GM18951 (cell line): ENCODE measurements at regions not wholly inside any gene's neighbourhood (a gene's known extent, or its start where the extent isn't known, plus 50 kb on each side); places are given as distances from the start of the nearest gene placed in this dataset.
"Not testable (repeated sequence)": the region's sequence is repeated elsewhere in the genome, so short reads cannot be mapped to it uniquely, and the experiment has no call there.

Source experiments
- POLR2A ChIP-seq: IDR thresholded peaks from 4 replicates; pipeline ENCODE4 v1.6.1; 2011; ENCODE audit warnings: mild to moderate bottlenecking; ENCODE audit not compliant: insufficient read length, insufficient read depth; ENCODE audit errors: extremely low read depth
- in situ Hi-C: fragments of 300-500 bp; cut with MboI; formaldehyde crosslinking; loops from one replicate; pipeline ENCODE4 v1.12.0; 2022; ENCODE audit warnings: low sequenced_read_pairs, mixed read lengths, inconsistent platforms; ENCODE audit not compliant: unreplicated experiment

- TF ChIP-seq POLR2A: no peak
- in situ Hi-C loops: no loop called here
Observed at GRCh38 chr10:4285121-4285520, 500.1 kb upstream of the KLF6 start.

GRCh38 chr10:4283846-4284610 is 499.0 kb upstream of the KLF6 start:
- TF ChIP-seq POLR2A: no peak
- in situ Hi-C loops: no loop called here

DNA sequence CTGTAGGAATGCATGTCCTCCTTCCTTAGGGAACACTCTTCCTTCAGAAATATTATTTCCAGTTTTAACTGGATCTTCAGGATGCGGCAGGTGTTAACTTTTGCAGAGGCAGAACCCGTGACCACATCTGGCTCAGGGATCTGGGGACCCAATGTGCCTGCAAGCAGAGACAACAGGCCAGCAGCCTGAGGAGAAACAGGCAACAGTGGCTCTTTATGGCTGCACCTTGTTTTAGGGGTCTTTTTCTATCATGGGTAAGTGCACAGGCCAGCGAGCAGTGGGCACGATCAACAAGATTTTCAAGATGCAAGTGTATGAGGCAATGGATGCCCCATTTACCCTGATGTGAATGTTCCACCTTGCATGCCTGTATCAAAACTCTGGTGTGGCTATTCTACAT is 497.5 kb upstream of the KLF6 start:
- no peak for TF ChIP-seq POLR2A
- in situ Hi-C loops: no loop called here

DNA sequence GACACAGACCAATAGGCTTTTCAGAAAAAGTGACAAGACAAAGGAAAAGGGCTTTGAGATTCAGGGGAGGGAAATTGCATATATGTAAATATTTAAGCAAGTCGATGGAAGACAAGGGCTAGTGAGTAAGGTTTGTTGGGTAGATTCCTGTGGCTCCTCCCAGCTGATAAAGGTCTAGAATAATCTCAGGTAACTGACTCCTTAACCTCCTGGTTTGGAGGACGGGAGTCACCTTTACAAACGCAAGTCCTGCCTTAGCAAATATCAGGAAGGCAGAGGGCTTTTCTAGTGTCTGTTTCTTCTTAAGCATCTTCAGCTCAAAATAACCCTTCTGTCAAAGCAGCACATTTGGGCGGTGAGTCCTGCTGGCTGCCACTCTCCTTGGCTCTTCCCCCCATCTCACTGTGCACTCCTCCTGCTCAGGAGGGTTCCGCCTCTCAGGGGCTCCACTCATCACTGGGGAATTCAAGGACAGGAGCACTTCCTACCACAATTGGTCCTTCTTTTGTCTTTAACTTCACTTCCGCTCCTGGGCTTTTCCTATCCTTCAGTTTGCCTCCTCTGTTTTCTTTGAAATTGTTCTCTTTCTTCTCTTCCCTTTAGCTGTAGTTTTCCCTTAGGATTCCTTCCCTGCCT is 496.3 kb upstream of the KLF6 start:
- in situ Hi-C loops: no loop called here
- TF ChIP-seq POLR2A: no peak

DNA sequence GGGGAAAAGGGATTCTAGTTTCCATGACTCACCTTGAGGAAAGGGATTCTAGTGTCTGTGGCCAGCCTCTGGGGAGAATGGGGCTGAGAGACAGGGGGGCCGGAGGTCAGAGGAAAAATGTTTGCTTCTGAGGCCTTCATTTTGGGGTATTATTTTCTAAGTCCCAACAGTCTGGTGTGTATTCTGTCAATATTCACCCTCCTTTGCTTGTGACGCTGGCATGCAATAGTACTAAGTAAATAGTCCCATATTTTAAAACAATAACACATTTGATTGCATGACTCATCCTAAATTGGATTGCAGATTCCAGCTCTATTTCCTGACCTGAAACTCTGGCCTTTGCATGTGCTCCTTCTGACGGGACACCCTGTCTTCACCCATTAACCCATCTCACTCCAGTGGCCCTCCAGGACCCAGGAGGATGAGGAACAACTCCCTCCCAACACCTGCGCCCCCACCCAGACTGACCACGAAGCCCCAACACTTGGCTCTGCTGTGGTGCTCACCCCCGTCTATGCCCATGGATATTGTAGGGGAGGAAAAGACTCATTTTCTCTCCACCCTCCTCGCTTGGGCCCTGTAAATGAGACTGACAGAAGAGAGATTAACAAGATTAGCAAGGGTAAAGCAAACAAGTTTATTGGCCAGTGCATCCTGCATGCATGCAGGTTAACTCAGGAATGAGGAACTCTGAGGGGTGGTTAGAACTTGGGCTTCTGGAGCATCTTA is 495.6 kb upstream of the KLF6 start:
- in situ Hi-C loops: no loop called here
- no peak for TF ChIP-seq POLR2A

DNA sequence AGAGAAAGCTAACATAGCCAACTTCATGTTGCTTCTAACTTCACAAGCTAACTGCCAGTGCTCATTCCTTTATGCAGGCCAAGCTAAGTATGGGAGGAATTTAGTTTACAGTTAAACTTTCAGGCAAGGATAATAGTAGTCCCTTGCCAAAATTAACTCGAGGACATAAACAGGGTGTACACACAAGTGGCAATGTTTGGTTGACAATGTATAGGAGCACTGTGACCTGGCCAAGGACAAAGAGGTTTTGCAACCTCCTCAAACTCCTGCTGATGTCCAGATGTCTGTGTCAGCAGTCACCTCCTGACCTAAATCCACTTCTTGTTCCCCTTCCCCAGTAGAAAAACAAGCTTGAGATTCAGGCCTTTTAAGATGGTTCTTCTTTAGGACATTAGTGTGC is 494.6 kb upstream of the KLF6 start:
- no peak for TF ChIP-seq POLR2A
- in situ Hi-C loops: no loop called here

- in situ Hi-C loops: no loop called here
- TF ChIP-seq POLR2A: no peak
Observed at GRCh38 chr10:4278186-4278585, 493.2 kb upstream of the KLF6 start.

GRCh38 chr10:4276151-4276550 is 491.1 kb upstream of the KLF6 start:
- no peak for TF ChIP-seq POLR2A
- in situ Hi-C loops: no loop called here

DNA sequence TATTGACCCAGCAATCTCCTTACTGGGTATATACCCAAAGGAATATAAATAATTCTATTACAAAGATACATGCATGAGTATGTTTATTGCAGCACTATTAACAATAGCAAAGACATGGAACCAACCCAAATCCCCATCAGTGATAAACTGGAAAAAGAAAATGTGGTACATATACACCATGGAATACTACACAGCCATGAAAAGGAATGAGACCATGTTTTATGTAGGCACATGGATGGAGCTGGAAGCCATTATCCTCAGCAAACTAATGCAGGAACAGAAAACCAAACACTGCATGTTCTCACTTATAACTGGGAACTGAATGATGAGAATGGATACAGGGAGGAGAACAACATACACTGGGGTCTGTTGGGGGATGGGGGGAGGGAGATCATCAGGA is 489.7 kb upstream of the KLF6 start:
- in situ Hi-C loops: not testable (repeated sequence)

DNA sequence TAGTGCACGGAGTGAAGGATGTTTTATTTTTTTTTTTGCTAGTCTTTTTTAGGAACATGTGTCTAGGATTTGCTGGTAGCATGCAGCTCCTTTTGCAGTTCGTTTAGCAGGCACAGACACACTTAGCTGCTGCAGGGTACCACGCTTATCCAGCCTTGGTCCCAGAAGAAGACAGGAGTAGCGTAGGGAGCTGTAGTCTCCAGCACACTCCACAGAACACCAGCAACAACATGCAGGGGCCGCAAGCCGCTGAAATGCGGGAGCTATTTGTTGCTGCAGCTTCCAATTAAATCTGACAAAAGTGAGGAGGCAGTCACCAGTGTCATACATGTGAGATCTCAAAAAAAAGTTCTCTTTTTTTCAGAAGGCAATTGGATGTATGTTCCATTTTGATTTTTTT is 486.2 kb upstream of the KLF6 start:
- TF ChIP-seq POLR2A: no peak
- in situ Hi-C loops: no loop called here

DNA sequence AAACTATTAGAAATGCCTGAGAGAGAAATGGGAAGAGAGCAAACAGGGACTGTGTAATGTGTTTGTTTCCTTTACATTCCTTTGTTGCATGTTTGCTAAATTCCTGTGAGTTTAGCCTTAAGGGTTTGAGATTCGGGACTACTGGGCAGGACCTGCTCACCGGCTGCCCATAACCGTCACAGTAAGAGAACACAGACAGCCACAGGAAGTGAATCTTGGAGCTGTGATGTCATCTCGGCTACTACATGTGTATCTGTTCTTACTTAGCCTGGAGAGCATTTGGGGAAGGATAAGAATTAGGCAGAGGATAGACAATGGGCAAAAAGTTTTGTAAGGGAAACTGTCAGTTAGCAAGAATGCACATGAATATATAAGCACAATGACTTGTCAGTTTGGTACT is 485.1 kb upstream of the KLF6 start:
- TF ChIP-seq POLR2A: no peak
- in situ Hi-C loops: no loop called here

DNA sequence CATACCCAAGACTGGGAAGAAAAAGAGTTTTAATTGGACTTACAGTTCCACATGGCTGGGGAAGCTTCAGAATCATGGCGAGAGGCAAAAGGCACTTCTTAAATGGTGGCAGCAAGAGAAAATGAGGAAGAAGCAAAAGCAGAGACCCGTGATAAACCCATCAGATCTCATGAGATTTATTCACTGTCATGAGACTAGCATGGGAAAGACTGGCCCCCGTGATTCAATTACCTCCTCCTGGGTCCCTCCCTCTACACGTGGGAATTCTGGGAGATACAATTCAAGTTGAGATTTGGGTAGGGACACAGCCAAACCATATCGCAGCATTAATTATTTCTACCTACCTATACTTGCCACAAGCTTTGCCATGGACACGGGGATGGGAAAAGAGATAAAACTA is 483.5 kb upstream of the KLF6 start:
- in situ Hi-C loops: not testable (repeated sequence)

DNA sequence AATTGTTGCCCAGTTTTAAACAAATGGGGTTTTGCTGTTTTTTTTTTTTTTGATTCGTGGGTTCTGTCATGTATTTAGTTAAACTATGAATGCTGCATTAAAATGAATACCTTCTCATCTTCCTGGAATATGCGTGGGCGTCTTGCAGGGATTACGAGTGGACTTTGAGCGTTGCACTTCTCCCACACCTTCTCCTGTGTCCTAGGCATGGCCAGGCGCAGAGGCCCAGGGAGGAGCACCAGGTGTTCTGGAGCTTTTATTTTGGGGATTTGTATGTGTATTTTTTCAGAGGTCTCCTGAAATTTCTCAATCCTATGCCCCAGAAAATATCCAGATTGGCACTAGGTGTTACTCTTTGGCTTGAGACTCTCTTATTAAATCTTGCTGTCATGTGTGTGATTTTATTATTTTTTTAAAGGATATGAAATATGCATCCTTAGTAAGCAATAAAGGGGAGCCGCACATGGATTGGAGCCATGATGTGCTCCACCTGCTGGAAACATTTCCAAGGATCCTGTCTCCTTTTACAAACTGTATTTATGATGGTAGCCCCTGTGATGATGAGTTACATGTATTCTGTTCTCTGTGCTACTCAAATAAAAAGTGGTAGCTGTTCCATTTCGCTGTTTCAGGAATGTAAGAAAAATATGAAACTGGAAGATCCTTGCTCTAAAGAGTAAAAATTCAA is 482.2 kb upstream of the KLF6 start:
- in situ Hi-C loops: no loop called here
- TF ChIP-seq POLR2A: no peak
